ENCODE measurements at regions not wholly inside any gene's neighbourhood (a gene's known extent, or its start where the extent isn't known, plus 50 kb on each side); places are given as distances from the start of the nearest gene placed in this dataset.
"Not testable (repeated sequence)": the region's sequence is repeated elsewhere in the genome, so short reads cannot be mapped to it uniquely, and the experiment has no call there.

DNA sequence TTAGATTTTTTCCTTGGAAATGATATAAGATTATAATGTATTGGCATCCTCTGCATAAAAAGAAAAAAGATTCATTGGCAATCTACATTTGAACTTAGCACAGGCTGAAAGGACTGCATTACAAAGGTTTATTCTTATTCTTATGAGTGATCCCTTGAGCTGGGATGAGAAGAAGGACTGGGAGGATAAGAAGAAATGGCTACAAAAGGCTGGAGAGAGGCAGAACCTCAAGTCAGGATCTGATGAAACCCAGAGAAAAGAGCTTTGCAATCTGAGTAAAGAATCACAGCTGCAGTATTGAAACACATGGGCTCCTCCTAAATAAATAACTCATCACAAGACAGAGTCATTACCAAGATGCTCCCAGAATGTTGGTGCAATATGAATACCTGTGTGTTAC lies 1635.4 kb upstream of the FLRT2 start:
- intact Hi-C loops (cut with DNase I), result no loop called here
- no peaks in the 10 kb centered on the region for H3K36me3 ChIP-seq
- H3K27ac ChIP-seq, result no peak overlapping the region
- no peak for DNase-seq (ENCODE audit: low spot score)
- TF ChIP-seq CTCF (IDR thresholded peaks at IDR 0.05) (no peak), POLR2A (IDR thresholded peaks at IDR 0.05) (no peak), POLR2AphosphoS5 (IDR thresholded peaks at IDR 0.05) (no peak)
- no peak overlapping the region for H3K4me3 ChIP-seq
- H3K9me3 ChIP-seq, result no peaks in the 10 kb centered on the region
- no peaks in the 10 kb centered on the region for H3K27me3 ChIP-seq (replicated peaks; ENCODE audit: insufficient read depth)
- H3K4me1 ChIP-seq (replicated peaks), result no peaks in the 10 kb centered on the region

GRCh38 chr14:83898558-83898957 lies 1631.4 kb upstream of the FLRT2 start:
- WGBS, result 62% methylated on average over 2 of the region's 2 CpGs
- H3K27ac ChIP-seq, result not testable (repeated sequence)

GRCh38 chr14:83899706-83900105 lies 1630.2 kb upstream of the FLRT2 start:
- Histone ChIP-seq H3K9me3 (no peaks in the 10 kb centered on the region), H3K27me3 (replicated peaks; ENCODE audit: insufficient read depth) (no peaks in the 10 kb centered on the region), H3K4me3 (no peak overlapping the region), H3K4me1 (replicated peaks) (no peaks in the 10 kb centered on the region), H3K36me3 (no peaks in the 10 kb centered on the region), H3K27ac (no peak overlapping the region)
- WGBS, result 90% methylated on average over 3 of the region's 3 CpGs
- no peak for DNase-seq (ENCODE audit: low spot score)
- TF ChIP-seq POLR2A (IDR thresholded peaks at IDR 0.05), result no peak
- TF ChIP-seq POLR2AphosphoS5 (IDR thresholded peaks at IDR 0.05), result no peak
- no peak for TF ChIP-seq CTCF (IDR thresholded peaks at IDR 0.05)
- intact Hi-C loops (cut with DNase I), result no loop called here

More at GRCh38 chr14:83898558-83898957, 1631.4 kb upstream of the FLRT2 start:
- H3K4me1 ChIP-seq (replicated peaks); DNase-seq (ENCODE audit: low spot score); H3K27me3 ChIP-seq (replicated peaks; ENCODE audit: insufficient read depth); H3K36me3 ChIP-seq; H3K4me3 ChIP-seq; H3K9me3 ChIP-seq; intact Hi-C loops (cut with DNase I): not testable (repeated sequence)

- Histone ChIP-seq H3K4me1 (replicated peaks) (no peaks in the 10 kb centered on the region), H3K27me3 (replicated peaks; ENCODE audit: insufficient read depth) (no peaks in the 10 kb centered on the region), H3K9me3 (no peaks in the 10 kb centered on the region), H3K27ac (no peak overlapping the region), H3K4me3 (no peak overlapping the region), H3K36me3 (no peaks in the 10 kb centered on the region)
- DNase-seq (ENCODE audit: low spot score), result no peak
- intact Hi-C loops (cut with DNase I), result no loop called here
- 90% methylated on average over 1 of the region's 1 CpG for WGBS
- TF ChIP-seq CTCF (IDR thresholded peaks at IDR 0.05) (no peak), POLR2A (IDR thresholded peaks at IDR 0.05) (no peak), POLR2AphosphoS5 (IDR thresholded peaks at IDR 0.05) (no peak)
These were observed 1624.8 kb upstream of the FLRT2 start for GRCh38 chr14:83905157-83905556.

DNA sequence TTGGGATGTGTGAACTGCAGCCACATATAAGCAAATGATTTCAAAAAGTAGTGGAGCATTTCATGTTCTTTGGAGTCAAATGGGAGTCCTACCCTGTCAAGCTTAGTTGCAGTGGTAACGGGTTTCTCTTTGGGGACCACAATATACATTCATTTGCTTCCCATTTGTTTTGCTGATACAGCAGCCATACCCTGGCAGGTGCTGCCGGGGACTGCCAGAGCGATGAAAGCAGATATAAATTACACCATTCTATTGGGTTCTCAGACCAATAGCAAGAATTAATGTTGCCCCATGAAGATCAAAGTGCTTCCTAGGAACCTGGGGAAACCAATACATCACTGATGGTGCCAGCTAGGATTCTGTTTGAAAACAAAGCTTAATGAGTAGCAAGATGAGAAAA lies 1621.5 kb upstream of the FLRT2 start:
- 92% methylated on average over 3 of the region's 3 CpGs for WGBS
- no peaks in the 10 kb centered on the region for H3K4me1 ChIP-seq (replicated peaks)
- no peak overlapping the region for H3K4me3 ChIP-seq
- H3K36me3 ChIP-seq, result no peaks in the 10 kb centered on the region
- DNase-seq (ENCODE audit: low spot score), result no peak
- no peaks in the 10 kb centered on the region for H3K27me3 ChIP-seq (replicated peaks; ENCODE audit: insufficient read depth)
- intact Hi-C loops (cut with DNase I), result no loop called here
- no peaks in the 10 kb centered on the region for H3K9me3 ChIP-seq
- TF ChIP-seq POLR2A (IDR thresholded peaks at IDR 0.05) (no peak), POLR2AphosphoS5 (IDR thresholded peaks at IDR 0.05) (no peak), CTCF (IDR thresholded peaks at IDR 0.05) (no peak)
- H3K27ac ChIP-seq, result no peak overlapping the region

All from prostate gland (tissue), 2 donors.